HUES64 (cell line): ENCODE measurements at regions not wholly inside any gene's neighbourhood (a gene's known extent, or its start where the extent isn't known, plus 50 kb on each side); places are given as distances from the start of the nearest gene placed in this dataset.
"Not testable (repeated sequence)": the region's sequence is repeated elsewhere in the genome, so short reads cannot be mapped to it uniquely, and the experiment has no call there.

ENCODE experiments used
- H3K27ac ChIP-seq: 2 replicates; pipeline ENCODE4 v1.7.0; 2013; ENCODE audit warnings: low read depth, low read length, inconsistent platforms
- H3K27me3 ChIP-seq: 2 replicates; pipeline ENCODE4 v1.6.1; 2013; ENCODE audit warnings: mild to moderate bottlenecking, low read length; ENCODE audit not compliant: insufficient read depth
- H3K36me3 ChIP-seq: 2 replicates; pipeline ENCODE4 v1.6.1; 2013; ENCODE audit warnings: mild to moderate bottlenecking, low read length; ENCODE audit not compliant: insufficient read depth
- H3K4me1 ChIP-seq: 2 replicates; pipeline ENCODE4 v1.6.1; 2013; ENCODE audit warnings: mild to moderate bottlenecking, low read length, moderate library complexity; ENCODE audit not compliant: insufficient read depth
- H3K4me3 ChIP-seq: 2 replicates; pipeline ENCODE4 v1.5.1; 2013; ENCODE audit warnings: mild to moderate bottlenecking, low read length, moderate library complexity
- H3K9ac ChIP-seq: 2 replicates; pipeline ENCODE4 v1.6.1; 2013; ENCODE audit warnings: mild to moderate bottlenecking, low read depth, low read length
- H3K9me3 ChIP-seq: 2 replicates; pipeline ENCODE4 v1.6.1; 2013; ENCODE audit warnings: low read depth, low read length; ENCODE audit not compliant: insufficient read depth
- WGBS: fragments of 150-250, 120-280 bp; methylation state at CpG from one replicate; pipeline ENCODE4 v1.1.7; 2013; ENCODE audit warnings: missing lambda C conversion rate; 5-methylcytosine and 5-hydroxymethylcytosine counted together

DNA sequence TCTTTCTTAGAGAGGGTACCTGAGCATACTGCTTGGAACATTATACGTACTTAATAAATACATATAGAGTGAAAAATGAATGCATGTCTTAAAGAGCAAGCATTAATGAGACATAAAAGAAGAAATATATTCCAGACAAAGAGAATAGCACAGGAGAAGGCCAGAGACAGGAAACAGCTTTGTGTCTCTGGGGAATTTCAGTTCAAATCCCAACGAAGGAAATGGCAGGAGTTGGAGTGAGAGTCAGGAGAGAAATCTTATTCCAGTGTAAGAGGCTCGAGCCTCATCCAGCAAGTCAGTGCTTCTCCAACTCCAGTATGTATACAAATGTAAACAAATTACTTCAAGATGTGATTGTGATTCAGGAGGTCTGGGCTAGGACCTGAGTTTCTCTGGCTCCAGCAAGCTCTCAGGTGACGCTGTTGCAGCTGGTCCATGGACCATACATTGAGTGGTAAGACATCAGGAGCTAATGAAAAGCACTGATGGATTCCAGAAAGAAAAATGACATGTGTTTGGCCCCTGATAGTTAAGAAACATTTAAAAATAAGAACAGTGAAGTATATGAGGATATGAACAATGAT is 108.2 kb downstream of the RAP2A start:
- H3K27ac ChIP-seq, result no peak overlapping the region
- no peaks in the 10 kb centered on the region for H3K36me3 ChIP-seq
- no peaks in the 10 kb centered on the region for H3K9me3 ChIP-seq
- no peaks in the 10 kb centered on the region for H3K27me3 ChIP-seq
- 98% methylated on average over 1 of the region's 4 CpGs for WGBS
- H3K9ac ChIP-seq, result no peak overlapping the region
- no peak overlapping the region for H3K4me3 ChIP-seq
- no peaks in the 10 kb centered on the region for H3K4me1 ChIP-seq

DNA sequence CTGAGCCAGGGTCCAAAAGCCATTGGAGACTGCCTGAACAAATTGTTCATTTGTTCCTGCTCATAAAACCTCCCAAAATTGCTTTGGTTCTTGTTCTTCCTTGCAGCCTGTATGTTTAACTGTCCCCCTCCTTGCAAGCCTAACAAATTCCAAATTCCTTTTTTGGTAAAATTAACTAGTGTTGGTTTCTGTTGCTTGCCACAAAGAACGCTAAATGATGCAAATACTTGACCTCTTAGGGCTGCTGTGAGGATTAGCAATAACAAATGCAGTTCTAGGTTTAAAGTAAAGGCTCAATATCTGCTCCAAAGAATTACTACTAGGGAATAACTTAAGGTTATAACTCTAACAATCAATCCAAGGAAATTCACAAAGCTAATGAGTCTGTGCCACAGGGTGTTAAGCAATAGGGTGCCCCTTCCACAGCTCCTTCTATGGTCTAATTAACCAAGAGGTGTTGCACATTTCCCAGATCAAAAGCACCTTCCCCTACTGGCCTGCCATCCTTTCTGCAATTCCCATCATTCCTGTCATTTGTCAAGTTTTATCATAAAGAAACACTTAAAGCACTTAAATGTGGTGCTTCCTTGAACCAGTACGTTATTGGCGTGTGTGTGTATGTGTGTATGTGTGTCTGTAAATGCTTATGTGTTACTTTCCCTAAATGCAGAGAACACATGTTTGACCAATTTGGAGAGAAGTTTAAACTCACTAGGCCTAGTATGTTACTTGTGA is 110.2 kb downstream of the RAP2A start:
- Histone ChIP-seq H3K4me3 (no peak overlapping the region), H3K27ac (no peak overlapping the region), H3K27me3 (no peaks in the 10 kb centered on the region), H3K9ac (no peak overlapping the region), H3K4me1 (no peaks in the 10 kb centered on the region), H3K36me3 (no peaks in the 10 kb centered on the region), H3K9me3 (no peaks in the 10 kb centered on the region)
- 88% methylated on average over 3 of the region's 3 CpGs for WGBS

DNA sequence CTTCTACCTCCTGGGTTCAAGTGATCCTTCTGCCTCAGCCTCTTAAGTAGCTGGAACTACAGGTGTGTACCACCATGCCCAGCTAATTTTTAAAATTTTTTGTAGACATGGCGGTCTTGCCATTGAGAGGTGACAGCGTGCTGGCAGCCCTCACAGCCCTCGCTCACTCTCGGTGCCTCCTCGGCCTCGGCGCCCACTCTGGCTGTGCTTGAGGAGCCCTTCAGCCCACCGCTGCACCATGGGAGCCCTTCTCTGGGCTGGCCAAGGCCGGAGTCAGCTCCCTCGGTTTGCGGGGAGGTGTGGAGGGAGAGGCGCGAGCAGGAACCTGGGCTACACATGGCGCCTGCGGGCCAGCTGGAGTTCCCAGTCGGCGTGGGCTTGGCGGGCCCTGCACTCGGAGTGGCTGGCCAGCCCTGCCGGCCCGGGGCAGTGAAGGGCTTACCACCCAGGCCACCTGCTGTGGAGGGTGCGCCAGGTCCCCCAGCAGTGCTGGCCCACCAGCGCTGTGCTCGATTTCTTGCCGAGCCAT is 111.1 kb downstream of the RAP2A start:
- H3K27me3 ChIP-seq, H3K36me3 ChIP-seq, H3K4me1 ChIP-seq, H3K27ac ChIP-seq, H3K9ac ChIP-seq, H3K9me3 ChIP-seq, H3K4me3 ChIP-seq: not testable (repeated sequence)
- WGBS, result 94% methylated on average over 25 of the region's 25 CpGs

DNA sequence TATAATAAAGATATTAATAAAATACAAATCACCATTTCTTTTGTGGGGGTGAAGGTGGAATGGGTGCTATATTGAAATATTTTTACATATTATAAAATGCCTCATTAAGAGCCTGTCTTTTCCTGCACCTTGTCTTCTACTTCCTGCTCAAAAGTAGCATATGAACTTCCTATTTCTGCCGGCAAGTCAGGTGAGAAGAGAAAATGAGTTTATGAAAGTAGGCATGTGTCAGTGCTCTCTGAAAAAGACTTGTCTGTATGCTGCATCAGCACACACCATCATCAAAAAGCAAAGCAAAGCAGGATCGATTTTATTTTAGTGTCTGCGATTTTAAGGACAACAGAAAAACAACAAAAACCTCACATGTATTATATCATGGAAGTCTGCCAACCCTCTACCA is 114.2 kb downstream of the RAP2A start:
- WGBS, result 62% methylated on average over 3 of the region's 3 CpGs
- Histone ChIP-seq H3K27ac (no peak overlapping the region), H3K9me3 (no peaks in the 10 kb centered on the region), H3K4me3 (no peak overlapping the region), H3K36me3 (no peaks in the 10 kb centered on the region), H3K9ac (no peak overlapping the region), H3K27me3 (no peaks in the 10 kb centered on the region), H3K4me1 (no peaks in the 10 kb centered on the region)

GRCh38 chr13:97548711-97549110 is 114.7 kb downstream of the RAP2A start:
- Histone ChIP-seq H3K27me3 (no peaks in the 10 kb centered on the region), H3K36me3 (no peaks in the 10 kb centered on the region), H3K4me1 (no peaks in the 10 kb centered on the region), H3K9me3 (no peaks in the 10 kb centered on the region), H3K4me3 (no peak overlapping the region), H3K9ac (no peak overlapping the region), H3K27ac (no peak overlapping the region)
- WGBS, result 89% methylated on average over 4 of the region's 4 CpGs

DNA sequence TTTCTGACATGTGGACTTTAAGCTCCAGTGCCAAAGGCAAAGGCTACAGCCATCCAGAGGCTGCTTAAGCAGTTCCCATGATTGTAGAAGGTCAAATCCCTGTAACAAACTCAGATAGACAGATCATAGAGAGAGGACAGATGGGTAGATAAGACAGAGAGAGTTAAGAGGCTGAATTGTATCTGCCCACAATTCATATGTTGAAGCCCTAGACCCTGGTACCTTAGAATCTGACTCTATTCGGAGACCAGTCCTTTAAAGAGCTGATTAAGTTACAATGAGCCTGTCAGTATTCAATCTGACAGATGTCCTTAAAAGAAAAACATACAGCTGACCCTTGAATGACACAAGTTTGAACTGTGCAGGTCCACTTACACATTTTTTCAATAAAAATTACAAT is 115.2 kb downstream of the RAP2A start:
- Histone ChIP-seq H3K36me3 (no peaks in the 10 kb centered on the region), H3K9ac (no peak overlapping the region), H3K9me3 (no peaks in the 10 kb centered on the region), H3K27me3 (no peaks in the 10 kb centered on the region), H3K4me3 (no peak overlapping the region), H3K27ac (no peak overlapping the region), H3K4me1 (no peaks in the 10 kb centered on the region)
- WGBS, result 97% methylated on average over 1 of the region's 1 CpG

GRCh38 chr13:97554496-97554895 is 120.5 kb downstream of the RAP2A start:
- H3K36me3 ChIP-seq, result no peaks in the 10 kb centered on the region
- 94% methylated on average over 2 of the region's 2 CpGs for WGBS
- H3K4me3 ChIP-seq, result no peak overlapping the region
- H3K4me1 ChIP-seq, result no peaks in the 10 kb centered on the region
- no peak overlapping the region for H3K27ac ChIP-seq
- H3K27me3 ChIP-seq, result no peaks in the 10 kb centered on the region
- H3K9me3 ChIP-seq, result no peaks in the 10 kb centered on the region
- H3K9ac ChIP-seq, result no peak overlapping the region

- Histone ChIP-seq H3K27ac (no peak overlapping the region), H3K9ac (no peak overlapping the region), H3K27me3 (no peaks in the 10 kb centered on the region), H3K4me3 (no peak overlapping the region), H3K4me1 (no peaks in the 10 kb centered on the region), H3K9me3 (no peaks in the 10 kb centered on the region), H3K36me3 (no peaks in the 10 kb centered on the region)
- WGBS, result no CpG with 5 or more reads among the region's 1 CpG
Observed at GRCh38 chr13:97555034-97555433, 121.1 kb downstream of the RAP2A start.

DNA sequence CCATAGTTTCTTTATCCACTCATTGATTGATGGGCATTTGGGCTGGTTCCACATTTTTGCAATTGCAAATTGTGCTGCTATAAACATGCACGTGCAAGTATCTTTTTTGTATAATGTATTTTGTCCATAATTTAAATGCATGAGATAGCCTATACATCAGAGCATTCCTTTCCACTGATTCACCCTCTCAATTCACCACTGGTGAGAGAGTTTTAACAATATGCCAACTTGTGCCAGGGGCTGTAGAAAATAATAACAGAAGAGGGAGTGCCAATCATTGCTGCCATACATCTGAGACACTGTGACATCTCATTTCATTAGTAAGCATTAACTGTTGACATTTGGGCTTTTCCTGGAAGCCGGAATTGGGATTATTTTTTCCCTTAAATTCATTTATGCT is 125.1 kb downstream of the RAP2A start:
- Histone ChIP-seq H3K27ac (no peak overlapping the region), H3K9me3 (no peaks in the 10 kb centered on the region), H3K9ac (no peak overlapping the region), H3K4me1 (no peaks in the 10 kb centered on the region), H3K36me3 (no peaks in the 10 kb centered on the region), H3K4me3 (no peak overlapping the region), H3K27me3 (no peaks in the 10 kb centered on the region)
- WGBS, result 83% methylated on average over 1 of the region's 2 CpGs

DNA sequence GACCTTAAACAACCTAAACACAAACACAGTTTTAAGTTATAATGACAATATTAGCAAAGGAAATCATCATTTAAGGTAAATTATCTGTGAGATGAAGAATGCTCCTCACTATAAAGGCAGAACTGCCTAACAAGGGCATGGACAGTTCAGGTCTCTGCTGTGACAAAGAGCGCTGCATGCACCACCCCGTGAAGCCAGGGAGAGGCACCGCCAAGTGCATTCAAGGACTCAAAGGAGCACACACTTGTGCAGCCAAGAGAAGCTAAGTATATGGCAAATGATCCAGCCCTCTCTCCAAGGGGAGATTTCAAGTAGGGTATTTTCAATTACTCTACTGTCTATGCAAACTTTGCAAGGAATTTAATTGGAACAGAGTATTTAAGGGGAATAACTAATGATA is 126.0 kb downstream of the RAP2A start:
- no peaks in the 10 kb centered on the region for H3K9me3 ChIP-seq
- no peaks in the 10 kb centered on the region for H3K4me1 ChIP-seq
- no peaks in the 10 kb centered on the region for H3K36me3 ChIP-seq
- H3K27ac ChIP-seq, result no peak overlapping the region
- WGBS, result 87% methylated on average over 3 of the region's 3 CpGs
- H3K4me3 ChIP-seq, result no peak overlapping the region
- H3K27me3 ChIP-seq, result no peaks in the 10 kb centered on the region
- H3K9ac ChIP-seq, result no peak overlapping the region

- Histone ChIP-seq H3K27ac (no peak overlapping the region), H3K9me3 (no peaks in the 10 kb centered on the region), H3K4me3 (no peak overlapping the region), H3K27me3 (no peaks in the 10 kb centered on the region), H3K4me1 (no peaks in the 10 kb centered on the region), H3K36me3 (no peaks in the 10 kb centered on the region), H3K9ac (no peak overlapping the region)
- 100% methylated on average over 1 of the region's 1 CpG for WGBS
Observed at GRCh38 chr13:97561182-97561581, 127.2 kb downstream of the RAP2A start.
